H9 (cell line): ENCODE measurements at regions not wholly inside any gene's neighbourhood (a gene's known extent, or its start where the extent isn't known, plus 50 kb on each side); places are given as distances from the start of the nearest gene placed in this dataset.

ENCODE experiments used
- DNase-seq: peaks from one replicate; pipeline ENCODE4 v3.0.0-alpha.2; 2017
- H2AFZ ChIP-seq: one replicate; pipeline ENCODE4 v1.6.1; 2013; ENCODE audit warnings: mild to moderate bottlenecking, low read length, control low read depth, moderate library complexity
- H2AK5ac ChIP-seq: 2 replicates; pipeline ENCODE4 v1.6.1; 2013; ENCODE audit warnings: low read length, control low read depth, mixed read lengths; ENCODE audit not compliant: insufficient read length
- H2BK120ac ChIP-seq: one replicate; pipeline ENCODE4 v1.6.1; 2013; ENCODE audit warnings: low read depth, mild to moderate bottlenecking, low read length, control low read depth, inconsistent platforms; ENCODE audit not compliant: poor library complexity, severe bottlenecking
- H2BK12ac ChIP-seq: 2 replicates; pipeline ENCODE4 v1.6.1; 2013; ENCODE audit warnings: low read length, control low read depth, mixed read lengths, low read depth; ENCODE audit not compliant: insufficient read length
- H2BK15ac ChIP-seq: 2 replicates; pipeline ENCODE4 v1.6.1; 2013; ENCODE audit warnings: low read depth, low read length, control low read depth
- H2BK20ac ChIP-seq: one replicate; pipeline ENCODE4 v1.6.1; 2013; ENCODE audit warnings: low read depth, mild to moderate bottlenecking, low read length, control low read depth, inconsistent platforms; ENCODE audit not compliant: poor library complexity, severe bottlenecking
- H2BK5ac ChIP-seq: 2 replicates; pipeline ENCODE4 v1.6.1; 2013; ENCODE audit warnings: low read length, control low read depth, mixed read lengths; ENCODE audit not compliant: insufficient read length
- H3K14ac ChIP-seq: 2 replicates; pipeline ENCODE4 v1.6.1; 2013; ENCODE audit warnings: low read length, control low read depth; ENCODE audit not compliant: insufficient read depth
- H3K18ac ChIP-seq: 2 replicates; pipeline ENCODE4 v1.6.1; 2013; ENCODE audit warnings: low read depth, mild to moderate bottlenecking, mixed read lengths, low read length, control low read depth; ENCODE audit not compliant: insufficient read length
- H3K23ac ChIP-seq: 2 replicates; pipeline ENCODE4 v1.6.1; 2013; ENCODE audit warnings: low read length, control low read depth, mixed read lengths, low read depth; ENCODE audit not compliant: insufficient read length
- H3K23me2 ChIP-seq: 2 replicates; pipeline ENCODE4 v1.6.1; 2013; ENCODE audit warnings: low read depth, mild to moderate bottlenecking, mixed read lengths, low read length, control low read depth; ENCODE audit not compliant: insufficient read length, poor library complexity, severe bottlenecking
- H3K27ac ChIP-seq: 2 replicates; pipeline ENCODE4 v1.5.1; 2013; ENCODE audit warnings: low read length, control low read depth, mixed read lengths, low read depth; ENCODE audit not compliant: insufficient read length
- H3K27me3 ChIP-seq: 2 replicates; pipeline ENCODE4 v1.6.1; 2013; ENCODE audit warnings: low read length, control low read depth, inconsistent platforms; ENCODE audit not compliant: insufficient read depth
- H3K4ac ChIP-seq: 2 replicates; pipeline ENCODE4 v1.6.1; 2013; ENCODE audit warnings: low read depth, mild to moderate bottlenecking, control low read depth, inconsistent platforms, low read length, moderate library complexity
- H3K4me1 ChIP-seq: 2 replicates; pipeline ENCODE4 v1.6.1; 2013; ENCODE audit warnings: low read length, control low read depth, inconsistent platforms; ENCODE audit not compliant: insufficient read depth
- H3K4me2 ChIP-seq: 2 replicates; pipeline ENCODE4 v1.6.1; 2013; ENCODE audit warnings: low read length, control low read depth, mixed read lengths; ENCODE audit not compliant: insufficient read length, insufficient read depth
- H3K56ac ChIP-seq: 2 replicates; pipeline ENCODE4 v1.6.1; 2013; ENCODE audit warnings: low read depth, mild to moderate bottlenecking, mixed read lengths, low read length, control low read depth; ENCODE audit not compliant: insufficient read length
- H3K79me1 ChIP-seq: 2 replicates; pipeline ENCODE4 v1.6.1; 2013; ENCODE audit warnings: low read depth, mild to moderate bottlenecking, moderate library complexity, low read length, control low read depth, inconsistent platforms; ENCODE audit not compliant: insufficient read depth, poor library complexity, severe bottlenecking
- H3K79me2 ChIP-seq: 2 replicates; pipeline ENCODE4 v1.6.1; 2013; ENCODE audit warnings: low read length, control low read depth, inconsistent platforms; ENCODE audit not compliant: insufficient read depth
- H3K9ac ChIP-seq: 2 replicates; pipeline ENCODE4 v1.6.1; 2013; ENCODE audit warnings: low read length, control low read depth, mixed read lengths; ENCODE audit not compliant: insufficient read length; ENCODE audit errors: extremely low read depth
- H3K9me3 ChIP-seq: one replicate; pipeline ENCODE4 v1.6.1; 2013; ENCODE audit warnings: low read depth, low read length, inconsistent platforms; ENCODE audit not compliant: control insufficient read depth
- H3T11ph ChIP-seq: one replicate; pipeline ENCODE4 v1.6.1; 2013; ENCODE audit warnings: mild to moderate bottlenecking, low read length, control low read depth, inconsistent platforms
- H4K20me1 ChIP-seq: one replicate; pipeline ENCODE4 v1.6.1; 2013; ENCODE audit not compliant: control insufficient read depth, insufficient read length, insufficient read depth
- H4K5ac ChIP-seq: 2 replicates; pipeline ENCODE4 v1.6.1; 2013; ENCODE audit warnings: low read depth, mild to moderate bottlenecking, mixed read lengths, low read length, control low read depth; ENCODE audit not compliant: insufficient read length
- H4K8ac ChIP-seq: replicated peaks from 2 replicates; pipeline ENCODE4 v1.6.1; 2013; ENCODE audit warnings: low read length, control low read depth, mixed read lengths, low read depth; ENCODE audit not compliant: insufficient read length
- H4K91ac ChIP-seq: 2 replicates; pipeline ENCODE4 v1.6.1; 2013; ENCODE audit warnings: low read depth, mild to moderate bottlenecking, moderate library complexity, mixed read lengths, low read length, control low read depth; ENCODE audit not compliant: insufficient read length
- H3K27ac Mint-ChIP-seq, 3 experiments: 2 replicates in 2 of 3; 3 replicates in 1 of 3; pipeline ENCODE4 v1.8.0; 2020 to 2021; ENCODE audit warnings: mixed read lengths in 3 of 3, mild to moderate bottlenecking in 1 of 3, moderate library complexity in 1 of 3
- H3K27me3 Mint-ChIP-seq: 2 replicates; pipeline ENCODE4 v1.8.0; 2021; ENCODE audit warnings: low read depth, mild to moderate bottlenecking, moderate library complexity, mixed read lengths
- H3K36me3 Mint-ChIP-seq, 3 experiments: 2 replicates in 2 of 3; 3 replicates in 1 of 3; pipeline ENCODE4 v1.8.0; 2020 to 2021; ENCODE audit warnings: low read depth in 3 of 3, mixed read lengths in 3 of 3; ENCODE audit not compliant: insufficient read depth in 1 of 3
- H3K4me1 Mint-ChIP-seq, 2 experiments: 2 replicates each; pipeline ENCODE4 v1.8.0; 2020; ENCODE audit warnings: mixed read lengths in 2 of 2
- H3K4me3 Mint-ChIP-seq, 2 experiments: 2 replicates in 1 of 2; 3 replicates in 1 of 2; pipeline ENCODE4 v1.8.0; 2020 to 2021; ENCODE audit warnings: mild to moderate bottlenecking in 2 of 2, mixed read lengths in 2 of 2, moderate library complexity in 1 of 2
- H3K9me3 Mint-ChIP-seq, 2 experiments: 2 replicates in 1 of 2; 3 replicates in 1 of 2; pipeline ENCODE4 v1.8.0; 2020; ENCODE audit warnings: mild to moderate bottlenecking in 2 of 2, mixed read lengths in 2 of 2, moderate library complexity in 1 of 2
- WGBS: extraction: QIAGEN DNeasy Blood & Tissue Kit; methylation state at CpG from one replicate; pipeline ENCODE4 v1.1.7; 2013; ENCODE audit warnings: missing lambda C conversion rate, low lambda C conversion rate, mixed read lengths; ENCODE audit not compliant: insufficient read length; ENCODE audit errors: extremely low coverage; 5-methylcytosine and 5-hydroxymethylcytosine counted together
- TF ChIP-seq, protein P1 (sequence below): fragments of 200-600 bp; sonication (generic); conservative IDR thresholded peaks from 3 replicates; pipeline ENCODE4 v1.8.0; 2021; ENCODE audit warnings: antibody characterized with exemption, mild to moderate bottlenecking

DNA sequence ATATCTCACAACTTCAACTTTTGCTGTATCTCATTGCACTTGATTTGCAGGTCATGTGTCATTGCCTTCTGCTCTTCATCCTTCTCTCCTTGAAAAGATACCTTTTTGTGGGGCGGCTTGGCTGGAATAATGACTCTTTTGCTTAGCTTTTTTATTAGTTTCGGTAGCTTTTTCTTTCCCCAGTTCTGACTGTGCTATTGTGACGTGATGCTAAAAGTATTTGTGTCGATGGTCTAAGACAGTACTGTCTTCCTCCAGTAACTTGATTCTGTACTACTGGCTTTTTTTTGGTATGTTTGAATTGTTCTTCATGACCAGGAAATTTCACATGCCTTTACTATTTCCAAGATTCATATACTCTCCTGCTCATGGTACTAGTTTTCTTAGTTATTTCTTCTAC lies 63.1 kb downstream of the SLITRK1 start:
- H3K27me3 ChIP-seq: no peaks in the 10 kb centered on the region
- H2BK120ac ChIP-seq: no peak overlapping the region
- no peak overlapping the region for H3K14ac ChIP-seq
- H2AK5ac ChIP-seq: no peak overlapping the region
- H3K27me3 Mint-ChIP-seq: no peaks in the 10 kb centered on the region
- H2BK15ac ChIP-seq: no peak overlapping the region
- H3T11ph ChIP-seq: no peak overlapping the region
- DNase-seq: no peak
- no peak overlapping the region for H3K27ac Mint-ChIP-seq
- H3K4ac ChIP-seq: no peak overlapping the region
- no peak overlapping the region for H4K91ac ChIP-seq
- no peak overlapping the region for H3K18ac ChIP-seq
- no peak overlapping the region for H3K23ac ChIP-seq
- H4K20me1 ChIP-seq: no peaks in the 10 kb centered on the region
- no peak overlapping the region for H3K56ac ChIP-seq
- H4K8ac ChIP-seq: no peak overlapping the region
- H3K27ac ChIP-seq: no peak overlapping the region
- WGBS: no CpG with 5 or more reads among the region's 4 CpGs
- H2AFZ ChIP-seq: no peak overlapping the region
- 0 out of 4 replicates have a peak, but pooled peaks cover 0 to 4% of the 10 kb centered on the region in 2 experiments for H3K4me1 Mint-ChIP-seq
- H3K23me2 ChIP-seq: no peaks in the 10 kb centered on the region
- no peak overlapping the region for H3K4me2 ChIP-seq
- H3K36me3 Mint-ChIP-seq: peaks cover 0 to 12% (median 5%) of the 10 kb centered on the region in 3 experiments; a peak in 3 of 7 replicates
- no peak overlapping the region for H2BK5ac ChIP-seq
- H4K5ac ChIP-seq: no peak overlapping the region
- no peaks in the 10 kb centered on the region for H3K79me1 ChIP-seq
- H3K9me3 Mint-ChIP-seq: no peaks in the 10 kb centered on the region; a peak in 2 of 5 replicates
- H3K79me2 ChIP-seq: no peaks in the 10 kb centered on the region
- H2BK20ac ChIP-seq: no peak overlapping the region
- no peak overlapping the region for H2BK12ac ChIP-seq
- H3K9ac ChIP-seq: no peak overlapping the region
- TF ChIP-seq, protein P1, sequence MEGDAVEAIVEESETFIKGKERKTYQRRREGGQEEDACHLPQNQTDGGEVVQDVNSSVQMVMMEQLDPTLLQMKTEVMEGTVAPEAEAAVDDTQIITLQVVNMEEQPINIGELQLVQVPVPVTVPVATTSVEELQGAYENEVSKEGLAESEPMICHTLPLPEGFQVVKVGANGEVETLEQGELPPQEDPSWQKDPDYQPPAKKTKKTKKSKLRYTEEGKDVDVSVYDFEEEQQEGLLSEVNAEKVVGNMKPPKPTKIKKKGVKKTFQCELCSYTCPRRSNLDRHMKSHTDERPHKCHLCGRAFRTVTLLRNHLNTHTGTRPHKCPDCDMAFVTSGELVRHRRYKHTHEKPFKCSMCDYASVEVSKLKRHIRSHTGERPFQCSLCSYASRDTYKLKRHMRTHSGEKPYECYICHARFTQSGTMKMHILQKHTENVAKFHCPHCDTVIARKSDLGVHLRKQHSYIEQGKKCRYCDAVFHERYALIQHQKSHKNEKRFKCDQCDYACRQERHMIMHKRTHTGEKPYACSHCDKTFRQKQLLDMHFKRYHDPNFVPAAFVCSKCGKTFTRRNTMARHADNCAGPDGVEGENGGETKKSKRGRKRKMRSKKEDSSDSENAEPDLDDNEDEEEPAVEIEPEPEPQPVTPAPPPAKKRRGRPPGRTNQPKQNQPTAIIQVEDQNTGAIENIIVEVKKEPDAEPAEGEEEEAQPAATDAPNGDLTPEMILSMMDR: no peak
- no peaks in the 10 kb centered on the region for H3K9me3 ChIP-seq
- no peak overlapping the region for H3K4me3 Mint-ChIP-seq
- no peaks in the 10 kb centered on the region for H3K4me1 ChIP-seq
